ENCODE measurements at regions not wholly inside any gene's neighbourhood (a gene's known extent, or its start where the extent isn't known, plus 50 kb on each side); places are given as distances from the start of the nearest gene placed in this dataset.

GRCh38 chr7:57210871-57211270 is 78.6 kb upstream of the ZNF479 start:
- no peak overlapping the region for H3K27ac ChIP-seq (ENCODE audit: low read depth, low read length)
- H3K9ac ChIP-seq (replicated peaks in 1 of 4; ENCODE audit: extremely low read depth in 1 of 4, low read depth in 3 of 4, low read length in 3 of 4) = no peak overlapping the region
- WGBS, 2 experiments (ENCODE audit: extremely low coverage in 1 of 2, insufficient coverage in 1 of 2, insufficient read length in 1 of 2, insufficient replicate concordance in 2 of 2, low coverage in 1 of 2, low lambda C conversion rate in 2 of 2, missing lambda C conversion rate in 1 of 2) = 77% methylated on average over 5 of the region's 5 CpGs; no CpG with 5 or more reads in 1 of the 2 experiments
- H3K27me3 ChIP-seq (replicated peaks in 1 of 4; ENCODE audit: control insufficient read depth in 3 of 4, extremely low read depth in 1 of 4, insufficient read depth in 3 of 4, low read length in 3 of 4) = no peaks in the 10 kb centered on the region
- H3K4ac ChIP-seq (replicated peaks; ENCODE audit: insufficient read length, low read depth, low read length) = no peak overlapping the region
- no peak overlapping the region for H2AK5ac ChIP-seq (ENCODE audit: low read depth, low read length)
- no peak overlapping the region for H2BK12ac ChIP-seq (ENCODE audit: low read depth, low read length)
- no peaks in the 10 kb centered on the region for H3K79me2 ChIP-seq (ENCODE audit: control insufficient read depth in 1 of 2, insufficient read depth in 2 of 2, low read length in 2 of 2)
- H3K4me3 ChIP-seq (ENCODE audit: extremely low read depth in 1 of 4, insufficient read depth in 2 of 4, low read depth in 3 of 4, low read length in 4 of 4) = no peak overlapping the region
- no peak overlapping the region for H3K23ac ChIP-seq (ENCODE audit: insufficient read length)
- H4K20me1 ChIP-seq (replicated peaks in 1 of 2; ENCODE audit: control insufficient read depth in 1 of 2, insufficient read depth in 2 of 2, low read length in 2 of 2) = no peaks in the 10 kb centered on the region
- no peak overlapping the region for H2BK120ac ChIP-seq (replicated peaks; ENCODE audit: low read depth, low read length)
- no peak overlapping the region for H3K4me2 ChIP-seq (ENCODE audit: insufficient read depth in 1 of 2, low read depth in 2 of 2, low read length in 2 of 2)
- H4K91ac ChIP-seq (replicated peaks; ENCODE audit: insufficient read length, low read length) = no peak overlapping the region
- no peak overlapping the region for H2AFZ ChIP-seq (ENCODE audit: low read length)
- no peak overlapping the region for H4K5ac ChIP-seq (ENCODE audit: insufficient read length, low read depth, low read length)
- POLR2A ChIA-PET (ENCODE audit: partially characterized antibody) = no interaction called here
- H3K18ac ChIP-seq (ENCODE audit: extremely low read depth, low read length) = no peak overlapping the region
- no peak overlapping the region for H2BK15ac ChIP-seq (ENCODE audit: low read length)
- H2BK20ac ChIP-seq (ENCODE audit: low read length) = no peak overlapping the region
- no peak overlapping the region for H4K8ac ChIP-seq (ENCODE audit: extremely low read depth, insufficient read depth, low read length)
- CTCF ChIA-PET (ENCODE audit: partially characterized antibody) = no interaction called here
- FAIRE-seq (no peak), DNase-seq (ENCODE audit: low read depth in 1 of 2, low spot score in 2 of 2) (no peak)
- no peaks in the 10 kb centered on the region for H3K4me1 ChIP-seq (replicated peaks in 1 of 4; ENCODE audit: control insufficient read depth in 3 of 4, insufficient read depth in 4 of 4, low read length in 3 of 4)
- H3K23me2 ChIP-seq (ENCODE audit: low read depth, low read length) = no peaks in the 10 kb centered on the region
- no peaks in the 10 kb centered on the region for H3K79me1 ChIP-seq (ENCODE audit: low read depth, low read length)
- H3K9me3 ChIP-seq (ENCODE audit: insufficient read depth in 2 of 2, low read depth in 1 of 2, low read length in 1 of 2) = peaks cover 60 to 86% of the 10 kb centered on the region in 2 experiments; a peak in 3 of 4 replicates
- no peak overlapping the region for H2BK5ac ChIP-seq (ENCODE audit: low read depth, low read length)
- TF ChIP-seq SP1 (IDR thresholded peaks at IDR 0.05; ENCODE audit: low read depth, low read length) = no peak
- no peak for TF ChIP-seq TBP (IDR thresholded peaks at IDR 0.05; ENCODE audit: low read depth, low read length)
- no peak for TF ChIP-seq CTBP2 (IDR thresholded peaks at IDR 0.05; ENCODE audit: borderline replicate concordance, insufficient read depth, insufficient read length, low read length)
- TF ChIP-seq NRF1 (IDR thresholded peaks at IDR 0.05; ENCODE audit: low read depth, low read length) = no peak
- no peak for TF ChIP-seq CREB1 (IDR thresholded peaks at IDR 0.05)
- no peak for TF ChIP-seq SP2 (IDR thresholded peaks at IDR 0.05; ENCODE audit: low read length)
- TF ChIP-seq RBBP5 (IDR thresholded peaks at IDR 0.05; ENCODE audit: borderline replicate concordance, low read depth, low read length) = no peak
- TF ChIP-seq GTF2F1 (IDR thresholded peaks at IDR 0.05; ENCODE audit: borderline replicate concordance, low read depth, low read length) = no peak
- TF ChIP-seq HDAC2 (IDR thresholded peaks at IDR 0.05; ENCODE audit: borderline replicate concordance in 1 of 2, low read depth in 2 of 2, low read length in 2 of 2) = no peak
- TF ChIP-seq SAP30 (IDR thresholded peaks at IDR 0.05; ENCODE audit: insufficient read depth, insufficient replicate concordance, low read length) = no peak
- no peak for TF ChIP-seq EP300 (IDR thresholded peaks at IDR 0.05; ENCODE audit: borderline replicate concordance in 1 of 2, low read depth in 2 of 2, low read length in 2 of 2)
- TF ChIP-seq PHF8 (conservative IDR thresholded peaks at IDR 0.05; ENCODE audit: low read depth, low read length) = no peak
- H3K14ac ChIP-seq (ENCODE audit: insufficient read length) = no peak overlapping the region
- H3K56ac ChIP-seq (replicated peaks; ENCODE audit: insufficient read length, low read depth, low read length) = no peak overlapping the region
- H3K36me3 ChIP-seq (ENCODE audit: control insufficient read depth in 2 of 4, insufficient read depth in 4 of 4, low read length in 3 of 4) = no peaks in the 10 kb centered on the region

Data from H1 (cell line).